OCI-LY7 (cell line): ENCODE measurements at regions not wholly inside any gene's neighbourhood (a gene's known extent, or its start where the extent isn't known, plus 50 kb on each side); places are given as distances from the start of the nearest gene placed in this dataset.

Experiments used
- BruUV-seq: library from RNA; stranded (reverse); fragments of 400-500 nt; replicated peaks from 2 replicates; lab custom pipeline; 2021; lab: Mats Ljungman, UMichigan
- CTCF ChIA-PET: fragments of 300-600 bp; sonication (Branson Sonifier 250); formaldehyde crosslinking; loops from one replicate; lab custom pipeline; 2022; ENCODE audit warnings: antibody characterized with exemption; ENCODE audit not compliant: unreplicated experiment; lab: Charles Lee
- POLR2A ChIA-PET: fragments of 300-600 bp; sonication (Branson Sonifier 250); formaldehyde crosslinking; loops from one replicate; lab custom pipeline; 2022; ENCODE audit warnings: antibody characterized with exemption; lab: Charles Lee
- DNase-seq: peaks from one replicate; pipeline ENCODE4 v3.0.0-alpha.2; 2015; ENCODE audit warnings: low spot score
- H2AFZ ChIP-seq: fragments of 200-600 bp; sonication (generic), shearing (Covaris generic); 2 replicates; pipeline ENCODE4 v1.6.1; 2014; ENCODE audit warnings: mild to moderate bottlenecking, antibody characterized with exemption, low read length, moderate library complexity
- H3K27ac ChIP-seq: fragments of 200-600 bp; sonication (generic); 2 replicates; pipeline ENCODE4 v1.5.1; 2014; ENCODE audit warnings: mixed run types, low read depth, mild to moderate bottlenecking, moderate library complexity, low read length, inconsistent platforms; ENCODE audit not compliant: poor library complexity, severe bottlenecking
- H3K36me3 ChIP-seq: fragments of 200-600 bp; sonication (generic); 2 replicates; pipeline ENCODE4 v1.6.1; 2014; ENCODE audit warnings: mild to moderate bottlenecking, antibody characterized with exemption, low read length, moderate library complexity, mixed read lengths; ENCODE audit not compliant: insufficient read depth
- H3K4me1 ChIP-seq: fragments of 200-600 bp; sonication (generic); 2 replicates; pipeline ENCODE4 v1.5.1; 2014; ENCODE audit warnings: mild to moderate bottlenecking, low read length; ENCODE audit not compliant: insufficient read depth, poor library complexity, severe bottlenecking
- H3K4me2 ChIP-seq: fragments of 200-600 bp; sonication (generic); 2 replicates; pipeline ENCODE4 v1.6.1; 2014; ENCODE audit warnings: mild to moderate bottlenecking, low read length
- H3K4me3 ChIP-seq: fragments of 200-600 bp; sonication (generic); 2 replicates; pipeline ENCODE4 v1.5.1; 2014; ENCODE audit warnings: mild to moderate bottlenecking, low read depth, low read length; ENCODE audit not compliant: poor library complexity, severe bottlenecking
- H3K79me2 ChIP-seq: fragments of 200-600 bp; sonication (generic); 2 replicates; pipeline ENCODE4 v1.6.1; 2016; ENCODE audit warnings: low read depth, mild to moderate bottlenecking, low read length, moderate library complexity, mixed read lengths; ENCODE audit not compliant: insufficient read depth
- H3K9me2 ChIP-seq: fragments of 200-600 bp; sonication (generic); 2 replicates; pipeline ENCODE4 v1.6.1; 2016; ENCODE audit warnings: mild to moderate bottlenecking, low read length, mixed read lengths; ENCODE audit not compliant: insufficient read depth
- H3K9me3 ChIP-seq: fragments of 200-600 bp; sonication (generic); 2 replicates; pipeline ENCODE4 v1.6.1; 2014; ENCODE audit warnings: mild to moderate bottlenecking, mixed run types, low read length, mixed read lengths
- H4K20me1 ChIP-seq: fragments of 200-600 bp; sonication (generic); 2 replicates; pipeline ENCODE4 v1.6.1; 2014; ENCODE audit warnings: mild to moderate bottlenecking, antibody characterized with exemption, low read length, moderate library complexity, mixed read lengths; ENCODE audit not compliant: insufficient read depth
- CTCF ChIP-seq: fragments of 200-600 bp; sonication (generic); conservative IDR thresholded peaks from 2 replicates; pipeline ENCODE4 v1.5.1; 2014; ENCODE audit warnings: mild to moderate bottlenecking, antibody characterized with exemption, low read length, moderate library complexity, mixed read lengths
- EZH2phosphoT487 ChIP-seq: fragments of 200-600 bp; sonication (generic); IDR thresholded peaks from 2 replicates; pipeline ENCODE4 v1.6.1; 2018; ENCODE audit warnings: low read depth, borderline replicate concordance, mild to moderate bottlenecking, mixed run types, antibody characterized with exemption, low read length, moderate library complexity, mixed read lengths
- intact Hi-C: fragments of 100-400 bp; cut with micrococcal nuclease; formaldehyde crosslinking; loops from one replicate; pipeline ENCODE4 v1.10.0; 2022; ENCODE audit not compliant: unreplicated experiment

GRCh38 chr12:47441490-47441889, 264.3 kb downstream of the RPAP3 start:
- Histone ChIP-seq H3K36me3 (no peaks in the 10 kb centered on the region), H3K4me3 (no peak overlapping the region), H3K9me2 (no peaks in the 10 kb centered on the region), H4K20me1 (no peaks in the 10 kb centered on the region), H3K4me2 (no peak overlapping the region), H3K79me2 (no peaks in the 10 kb centered on the region), H2AFZ (no peak overlapping the region), H3K9me3 (0 out of 2 replicates have a peak, but pooled peaks cover 11% of the 10 kb centered on the region), H3K4me1 (no peaks in the 10 kb centered on the region), H3K27ac (no peak overlapping the region)
- ChIA-PET CTCF (no interaction called here), POLR2A (interaction anchor here (0.7 kb wide), 2 partner anchors 25 to 371 kb away, joined by 4 to 6 read pairs; no protein-coding TSS in a partner anchor)
- no peak for DNase-seq
- no TSS peak for BruUV-seq
- intact Hi-C loops = no loop called here
- no peak for TF ChIP-seq CTCF
- no peak for TF ChIP-seq EZH2phosphoT487

GRCh38 chr12:47438175-47438574, 267.7 kb downstream of the RPAP3 start:
- no peaks in the 10 kb centered on the region for H3K9me2 ChIP-seq
- POLR2A ChIA-PET = no interaction called here
- H3K4me2 ChIP-seq = no peak overlapping the region
- H3K27ac ChIP-seq = no peak overlapping the region
- CTCF ChIA-PET = no interaction called here
- DNase-seq = no peak
- no peaks in the 10 kb centered on the region for H3K4me1 ChIP-seq
- H2AFZ ChIP-seq = no peak overlapping the region
- no peaks in the 10 kb centered on the region for H4K20me1 ChIP-seq
- H3K9me3 ChIP-seq = 0 out of 2 replicates have a peak, but pooled peaks cover 21% of the 10 kb centered on the region
- H3K36me3 ChIP-seq = no peaks in the 10 kb centered on the region
- intact Hi-C loops = no loop called here
- no peaks in the 10 kb centered on the region for H3K79me2 ChIP-seq
- TF ChIP-seq CTCF (no peak), EZH2phosphoT487 (no peak)
- H3K4me3 ChIP-seq = no peak overlapping the region
- BruUV-seq = no TSS peak

- H3K4me1 ChIP-seq = no peaks in the 10 kb centered on the region
- no peak overlapping the region for H3K4me3 ChIP-seq
- no peak for DNase-seq
- POLR2A ChIA-PET = no interaction called here
- no TSS peak for BruUV-seq
- no peaks in the 10 kb centered on the region for H3K79me2 ChIP-seq
- intact Hi-C loops = no loop called here
- CTCF ChIA-PET = no interaction called here
- H3K36me3 ChIP-seq = no peaks in the 10 kb centered on the region
- no peaks in the 10 kb centered on the region for H3K9me2 ChIP-seq
- H3K4me2 ChIP-seq = no peak overlapping the region
- no peak overlapping the region for H2AFZ ChIP-seq
- no peak for TF ChIP-seq CTCF
- TF ChIP-seq EZH2phosphoT487 = no peak
- no peaks in the 10 kb centered on the region for H4K20me1 ChIP-seq
- no peak overlapping the region for H3K27ac ChIP-seq
- H3K9me3 ChIP-seq = 0 out of 2 replicates have a peak, but pooled peaks cover 16% of the 10 kb centered on the region
These were observed 268.3 kb downstream of the RPAP3 start for GRCh38 chr12:47437570-47437969.
